IPS-18a (cell line): ENCODE measurements at regions not wholly inside any gene's neighbourhood (a gene's known extent, or its start where the extent isn't known, plus 50 kb on each side); places are given as distances from the start of the nearest gene placed in this dataset.
"Not testable (repeated sequence)": the region's sequence is repeated elsewhere in the genome, so short reads cannot be mapped to it uniquely, and the experiment has no call there.

Source experiments
- H3K27ac ChIP-seq: one replicate; pipeline ENCODE4 v1.5.1; 2013; ENCODE audit warnings: low read length
- H3K27me3 ChIP-seq: one replicate; pipeline ENCODE4 v1.6.1; 2013; ENCODE audit warnings: mild to moderate bottlenecking, low read length; ENCODE audit not compliant: control insufficient read depth, insufficient read depth
- H3K36me3 ChIP-seq: one replicate; pipeline ENCODE4 v1.6.1; 2013; ENCODE audit warnings: low read depth, low read length; ENCODE audit not compliant: control insufficient read depth
- H3K4me1 ChIP-seq: one replicate; pipeline ENCODE4 v1.6.1; 2013; ENCODE audit warnings: low read depth, low read length; ENCODE audit not compliant: control insufficient read depth
- H3K4me3 ChIP-seq: one replicate; pipeline ENCODE4 v1.5.1; 2013; ENCODE audit warnings: low read length
- H3K9ac ChIP-seq: one replicate; pipeline ENCODE4 v1.6.1; 2013; ENCODE audit warnings: mild to moderate bottlenecking, low read length, moderate library complexity
- H3K9me3 ChIP-seq: one replicate; pipeline ENCODE4 v1.6.1; 2013; ENCODE audit warnings: low read depth, low read length; ENCODE audit not compliant: control insufficient read depth

GRCh38 chr17:77618731-77619130, 339.8 kb upstream of the TNRC6C start:
- no peak overlapping the region for H3K9ac ChIP-seq
- peaks cover 6% of the 10 kb centered on the region for H3K4me1 ChIP-seq
- no peaks in the 10 kb centered on the region for H3K9me3 ChIP-seq
- no peaks in the 10 kb centered on the region for H3K27me3 ChIP-seq
- no peaks in the 10 kb centered on the region for H3K36me3 ChIP-seq
- H3K27ac ChIP-seq, result no peak overlapping the region
- no peak overlapping the region for H3K4me3 ChIP-seq

- H3K9ac ChIP-seq, result no peak overlapping the region
- no peaks in the 10 kb centered on the region for H3K27me3 ChIP-seq
- H3K4me3 ChIP-seq, result no peak overlapping the region
- no peaks in the 10 kb centered on the region for H3K36me3 ChIP-seq
- no peaks in the 10 kb centered on the region for H3K9me3 ChIP-seq
- no peak overlapping the region for H3K27ac ChIP-seq
- H3K4me1 ChIP-seq, result peaks cover 6% of the 10 kb centered on the region
Observed at GRCh38 chr17:77619326-77619725, 339.2 kb upstream of the TNRC6C start.

- H3K36me3 ChIP-seq, result no peaks in the 10 kb centered on the region
- H3K4me1 ChIP-seq, result peaks cover 6% of the 10 kb centered on the region
- no peaks in the 10 kb centered on the region for H3K27me3 ChIP-seq
- H3K9ac ChIP-seq, result no peak overlapping the region
- H3K9me3 ChIP-seq, result no peaks in the 10 kb centered on the region
- no peak overlapping the region for H3K27ac ChIP-seq
- no peak overlapping the region for H3K4me3 ChIP-seq
Observed at GRCh38 chr17:77619851-77620250, 338.7 kb upstream of the TNRC6C start.

GRCh38 chr17:77620282-77620681, 338.2 kb upstream of the TNRC6C start:
- Histone ChIP-seq H3K27ac (no peak overlapping the region), H3K36me3 (no peaks in the 10 kb centered on the region), H3K4me3 (no peak overlapping the region), H3K9ac (no peak overlapping the region), H3K27me3 (no peaks in the 10 kb centered on the region), H3K4me1 (peaks cover 6% of the 10 kb centered on the region), H3K9me3 (no peaks in the 10 kb centered on the region)

- H3K9me3 ChIP-seq, H3K9ac ChIP-seq, H3K36me3 ChIP-seq, H3K4me1 ChIP-seq, H3K27me3 ChIP-seq, H3K4me3 ChIP-seq, H3K27ac ChIP-seq: not testable (repeated sequence)
Observed at GRCh38 chr17:77622084-77622483, 336.4 kb upstream of the TNRC6C start.

GRCh38 chr17:77622647-77623046, 335.9 kb upstream of the TNRC6C start:
- no peak overlapping the region for H3K9ac ChIP-seq
- no peak overlapping the region for H3K27ac ChIP-seq
- H3K27me3 ChIP-seq, result no peaks in the 10 kb centered on the region
- no peaks in the 10 kb centered on the region for H3K4me1 ChIP-seq
- no peak overlapping the region for H3K4me3 ChIP-seq
- no peaks in the 10 kb centered on the region for H3K36me3 ChIP-seq
- peaks cover 2% of the 10 kb centered on the region for H3K9me3 ChIP-seq

GRCh38 chr17:77623321-77623720, 335.2 kb upstream of the TNRC6C start:
- H3K36me3 ChIP-seq, H3K27me3 ChIP-seq, H3K4me1 ChIP-seq, H3K9ac ChIP-seq, H3K9me3 ChIP-seq, H3K27ac ChIP-seq, H3K4me3 ChIP-seq: not testable (repeated sequence)

- H3K27ac ChIP-seq, result no peak overlapping the region
- H3K4me1 ChIP-seq, result no peaks in the 10 kb centered on the region
- no peaks in the 10 kb centered on the region for H3K36me3 ChIP-seq
- H3K4me3 ChIP-seq, result no peak overlapping the region
- H3K9me3 ChIP-seq, result peaks cover 2% of the 10 kb centered on the region
- no peak overlapping the region for H3K9ac ChIP-seq
- no peaks in the 10 kb centered on the region for H3K27me3 ChIP-seq
Observed at GRCh38 chr17:77628035-77628434, 330.5 kb upstream of the TNRC6C start.

GRCh38 chr17:77629284-77629683, 329.2 kb upstream of the TNRC6C start:
- H3K27me3 ChIP-seq, result not testable (repeated sequence)

GRCh38 chr17:77631307-77631706, 327.2 kb upstream of the TNRC6C start:
- H3K9me3 ChIP-seq, result peaks cover 2% of the 10 kb centered on the region
- H3K9ac ChIP-seq, result no peak overlapping the region
- H3K36me3 ChIP-seq, result no peaks in the 10 kb centered on the region
- H3K4me1 ChIP-seq, result no peaks in the 10 kb centered on the region
- no peaks in the 10 kb centered on the region for H3K27me3 ChIP-seq
- no peak overlapping the region for H3K27ac ChIP-seq
- no peak overlapping the region for H3K4me3 ChIP-seq

More at GRCh38 chr17:77629284-77629683, 329.2 kb upstream of the TNRC6C start:
- H3K36me3 ChIP-seq, H3K4me1 ChIP-seq, H3K9ac ChIP-seq, H3K27ac ChIP-seq, H3K9me3 ChIP-seq, H3K4me3 ChIP-seq: not testable (repeated sequence)

GRCh38 chr17:77632619-77633018, 325.9 kb upstream of the TNRC6C start:
- no peaks in the 10 kb centered on the region for H3K4me1 ChIP-seq
- no peak overlapping the region for H3K27ac ChIP-seq

GRCh38 chr17:77634710-77635109, 323.8 kb upstream of the TNRC6C start:
- no peaks in the 10 kb centered on the region for H3K27me3 ChIP-seq
- H3K4me1 ChIP-seq, result no peaks in the 10 kb centered on the region
- no peak overlapping the region for H3K9ac ChIP-seq
- H3K36me3 ChIP-seq, result no peaks in the 10 kb centered on the region
- no peak overlapping the region for H3K4me3 ChIP-seq
- no peak overlapping the region for H3K27ac ChIP-seq
- no peaks in the 10 kb centered on the region for H3K9me3 ChIP-seq

More at GRCh38 chr17:77632619-77633018, 325.9 kb upstream of the TNRC6C start:
- Histone ChIP-seq H3K27me3 (no peaks in the 10 kb centered on the region), H3K36me3 (no peaks in the 10 kb centered on the region), H3K9ac (no peak overlapping the region), H3K9me3 (no peaks in the 10 kb centered on the region), H3K4me3 (no peak overlapping the region)
